SK-N-MC (cell line): ENCODE measurements at regions not wholly inside any gene's neighbourhood (a gene's known extent, or its start where the extent isn't known, plus 50 kb on each side); places are given as distances from the start of the nearest gene placed in this dataset.

Experiments used
- DNase-seq: peaks from one replicate; pipeline ENCODE4 v3.0.0-alpha.2; 2011; ENCODE audit warnings: low read depth, low spot score
- H3K27ac ChIP-seq: fragments of 200-600 bp; sonication (generic); 2 replicates; pipeline ENCODE4 v1.5.1; 2016; ENCODE audit warnings: mixed run types
- H3K36me3 ChIP-seq: fragments of 200-600 bp; sonication (generic); 2 replicates; pipeline ENCODE4 v1.6.1; 2017; ENCODE audit warnings: antibody characterized with exemption, low read length, mixed read lengths; ENCODE audit not compliant: insufficient read depth
- H3K4me3 ChIP-seq: fragments of 200-600 bp; sonication (generic); 2 replicates; pipeline ENCODE4 v1.5.1; 2016
- H3K9ac ChIP-seq: fragments of 200-600 bp; sonication (generic); 2 replicates; pipeline ENCODE4 v1.8.0; 2017; ENCODE audit warnings: mixed run types, mixed read lengths; ENCODE audit not compliant: insufficient read length
- H3K9me3 ChIP-seq: fragments of 200-600 bp; sonication (generic); 2 replicates; pipeline ENCODE4 v1.6.1; 2017; ENCODE audit warnings: low read depth, mild to moderate bottlenecking, antibody characterized with exemption, low read length, moderate library complexity, mixed read lengths
- EZH2 ChIP-seq: fragments of 200-600 bp; sonication (generic); IDR thresholded peaks from one replicate; pipeline ENCODE4 v1.6.1; 2017; ENCODE audit warnings: antibody characterized with exemption
- FOXP2 ChIP-seq: optimal IDR thresholded peaks from 2 replicates; pipeline ENCODE3; 2011; ENCODE audit warnings: mild to moderate bottlenecking, moderate library complexity; ENCODE audit not compliant: insufficient read depth; ENCODE audit errors: extremely low read length, control extremely low read depth
- POLR2AphosphoS5 ChIP-seq: IDR thresholded peaks from 2 replicates; pipeline ENCODE4 v1.6.1; 2012; ENCODE audit warnings: mild to moderate bottlenecking, low read depth, low read length, borderline replicate concordance

DNA sequence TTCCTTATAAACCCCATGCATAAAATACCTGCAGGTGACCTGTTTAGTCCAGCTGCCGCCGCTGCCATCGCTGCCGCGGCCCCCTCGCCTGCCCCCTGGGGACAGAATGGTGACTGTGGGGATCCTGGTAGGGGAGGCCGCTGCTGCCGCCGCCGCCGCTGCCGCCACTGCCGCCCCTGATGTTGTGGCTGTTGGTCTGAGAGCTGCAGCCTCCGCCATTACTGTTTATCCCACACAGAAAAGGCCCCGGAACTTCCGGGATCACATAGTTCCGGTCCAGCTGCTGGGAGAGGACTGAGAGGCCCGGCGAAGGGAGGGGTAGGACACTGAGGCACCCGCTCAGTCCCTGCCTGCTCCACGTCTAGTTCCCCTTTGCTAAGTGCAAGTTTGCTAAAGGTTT, 244.9 kb downstream of the C12orf50 start:
- Histone ChIP-seq H3K4me3 (no peak overlapping the region), H3K9ac (no peak overlapping the region), H3K9me3 (no peaks in the 10 kb centered on the region), H3K27ac (no peak overlapping the region), H3K36me3 (no peaks in the 10 kb centered on the region)
- DNase-seq, result no peak
- TF ChIP-seq EZH2 (no peak), FOXP2 (no peak), POLR2AphosphoS5 (no peak)

DNA sequence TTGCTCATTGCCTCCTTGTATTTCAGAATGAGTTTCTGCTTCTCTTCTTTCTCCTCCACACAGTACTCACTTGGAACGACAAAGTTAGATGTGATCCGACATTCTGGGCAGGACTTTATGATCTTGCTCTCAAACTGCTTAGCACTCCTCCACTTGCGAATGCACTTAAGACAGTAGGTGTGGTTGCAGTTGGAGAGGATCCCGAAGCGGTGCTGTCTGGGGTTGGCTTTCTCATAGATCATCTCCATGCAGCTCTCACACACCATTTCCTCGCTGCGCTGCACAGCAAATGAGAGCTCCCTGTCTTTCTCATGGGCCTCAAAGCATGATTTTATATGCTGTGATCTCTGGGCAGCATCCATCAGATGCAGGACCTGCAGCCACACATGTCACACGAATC, 245.7 kb downstream of the C12orf50 start:
- no peak overlapping the region for H3K4me3 ChIP-seq
- no peak overlapping the region for H3K9ac ChIP-seq
- no peaks in the 10 kb centered on the region for H3K9me3 ChIP-seq
- H3K27ac ChIP-seq, result no peak overlapping the region
- no peak for DNase-seq
- no peaks in the 10 kb centered on the region for H3K36me3 ChIP-seq
- TF ChIP-seq POLR2AphosphoS5, result no peak
- TF ChIP-seq FOXP2, result no peak
- TF ChIP-seq EZH2, result no peak

DNA sequence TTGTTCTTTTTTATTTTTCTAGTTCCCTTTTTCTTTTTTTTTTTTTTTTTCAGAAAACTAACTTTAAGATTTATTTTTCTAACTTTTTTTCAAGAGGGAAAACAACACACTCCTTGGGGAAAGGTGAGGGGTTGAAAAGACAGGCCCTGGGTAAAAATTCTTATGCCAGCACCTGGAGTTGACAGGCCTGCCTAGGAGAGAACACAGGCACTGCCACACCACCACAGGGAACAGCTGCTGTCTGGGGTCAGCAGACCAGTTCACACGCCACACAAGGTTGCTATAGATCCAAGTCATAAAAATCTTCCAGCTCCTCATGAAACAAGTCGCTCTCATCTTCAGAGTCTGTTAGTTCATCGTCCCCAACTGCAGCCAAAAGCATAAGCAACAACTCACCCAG, 246.4 kb downstream of the C12orf50 start:
- Histone ChIP-seq H3K27ac (no peak overlapping the region), H3K36me3 (no peaks in the 10 kb centered on the region), H3K4me3 (no peak overlapping the region), H3K9ac (no peak overlapping the region), H3K9me3 (no peaks in the 10 kb centered on the region)
- no peak for DNase-seq
- TF ChIP-seq EZH2 (no peak), FOXP2 (no peak), POLR2AphosphoS5 (no peak)

DNA sequence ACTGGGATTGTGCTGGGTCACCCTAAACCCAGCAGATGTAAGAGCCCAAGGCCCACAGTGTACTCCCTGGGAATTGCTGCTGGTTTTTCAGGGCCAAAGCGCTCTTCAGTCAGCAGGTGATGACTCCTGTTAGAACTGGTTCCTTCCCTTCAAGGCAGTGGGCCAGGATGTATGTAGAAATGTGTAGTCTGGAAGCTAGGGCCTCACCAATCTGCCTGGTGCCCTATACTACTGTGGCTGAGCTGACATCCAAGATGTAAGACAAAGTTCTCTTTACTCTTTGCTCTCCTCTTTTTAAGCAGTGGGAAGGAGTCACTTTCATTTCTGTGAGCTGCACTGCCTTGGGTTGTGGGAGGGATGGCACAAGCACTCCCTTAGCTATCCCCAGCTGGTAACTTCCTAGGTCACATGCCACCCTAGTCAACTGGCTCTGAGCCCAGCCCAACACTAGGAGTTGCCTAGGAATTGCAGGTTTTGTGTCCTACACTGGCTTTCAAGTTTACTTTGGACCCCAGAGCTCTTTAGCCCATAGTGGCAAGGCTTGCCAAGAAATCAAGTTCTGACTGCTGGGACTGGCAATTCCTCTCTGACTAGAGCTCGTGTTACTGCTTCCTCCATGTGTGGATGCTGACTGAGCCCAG, 249.2 kb downstream of the C12orf50 start:
- Histone ChIP-seq H3K27ac (no peak overlapping the region), H3K9ac (no peak overlapping the region), H3K9me3 (no peaks in the 10 kb centered on the region), H3K4me3 (no peak overlapping the region), H3K36me3 (no peaks in the 10 kb centered on the region)
- DNase-seq, result no peak
- TF ChIP-seq FOXP2, result no peak
- TF ChIP-seq POLR2AphosphoS5, result no peak
- no peak for TF ChIP-seq EZH2

DNA sequence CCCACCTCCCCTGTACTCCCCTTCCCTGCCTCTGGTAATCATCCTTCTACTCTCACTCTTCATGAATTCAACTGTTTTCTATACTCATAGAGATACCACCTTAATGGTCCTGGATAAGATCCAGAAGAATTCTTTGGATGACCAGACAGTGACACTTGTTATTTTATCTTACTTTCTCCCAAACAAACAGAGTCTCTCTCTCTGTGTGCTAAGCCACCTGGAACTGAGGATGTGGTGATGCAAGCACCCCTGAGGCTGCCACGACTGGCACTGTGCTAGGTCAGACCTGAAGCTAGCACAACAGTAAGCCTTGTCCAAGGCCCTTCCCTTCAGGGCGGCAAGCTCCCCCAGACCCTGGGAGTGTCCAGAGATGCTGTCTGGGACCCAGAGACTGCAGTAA, 250.2 kb downstream of the C12orf50 start:
- no peak overlapping the region for H3K27ac ChIP-seq
- no peak overlapping the region for H3K9ac ChIP-seq
- H3K9me3 ChIP-seq, result no peaks in the 10 kb centered on the region
- no peak for TF ChIP-seq FOXP2
- no peak for TF ChIP-seq EZH2
- no peak for TF ChIP-seq POLR2AphosphoS5
- H3K4me3 ChIP-seq, result no peak overlapping the region
- no peaks in the 10 kb centered on the region for H3K36me3 ChIP-seq
- no peak for DNase-seq

DNA sequence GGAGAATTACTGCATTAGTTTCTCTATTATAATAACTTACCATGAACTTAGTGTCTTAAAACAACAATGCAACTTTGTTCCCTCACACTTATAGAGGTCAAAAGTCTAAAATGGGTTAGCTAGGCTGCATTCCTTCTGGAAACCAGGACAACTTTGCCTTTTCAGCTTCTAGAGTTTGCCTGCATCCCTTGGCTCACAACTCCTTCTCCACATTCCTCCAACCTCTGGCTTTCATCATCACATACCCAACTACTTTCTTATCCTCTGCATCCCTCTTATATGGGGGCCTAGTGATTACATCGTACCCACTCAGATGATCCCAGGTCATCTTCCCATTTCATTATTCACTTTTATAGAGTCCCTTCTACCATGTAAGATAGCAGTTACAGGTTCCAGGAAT, 251.1 kb downstream of the C12orf50 start:
- H3K9me3 ChIP-seq, result no peaks in the 10 kb centered on the region
- no peak overlapping the region for H3K27ac ChIP-seq
- H3K36me3 ChIP-seq, result no peaks in the 10 kb centered on the region
- DNase-seq, result no peak
- TF ChIP-seq FOXP2, result no peak
- H3K4me3 ChIP-seq, result no peak overlapping the region
- H3K9ac ChIP-seq, result no peak overlapping the region

DNA sequence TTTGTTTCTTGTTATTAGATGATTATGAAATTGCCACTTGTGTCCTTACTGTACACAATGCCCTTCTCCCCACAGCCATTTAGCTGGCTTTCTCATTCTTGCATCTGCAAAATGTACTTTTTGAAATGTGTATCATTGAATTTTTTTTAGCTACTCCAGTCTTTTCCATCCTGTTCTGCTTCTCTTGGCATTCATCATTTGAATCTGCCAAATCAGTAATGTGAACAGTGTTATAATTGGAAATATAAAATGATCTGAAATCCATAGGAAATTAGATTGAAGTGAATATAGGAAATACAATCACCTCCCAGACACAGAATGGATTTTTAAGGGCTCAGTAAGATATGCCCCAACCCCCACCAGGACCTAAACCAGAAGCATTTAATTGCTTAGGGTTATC, 253.4 kb downstream of the C12orf50 start:
- H3K36me3 ChIP-seq, result no peaks in the 10 kb centered on the region
- no peak for DNase-seq
- no peaks in the 10 kb centered on the region for H3K9me3 ChIP-seq
- no peak for TF ChIP-seq FOXP2
- TF ChIP-seq POLR2AphosphoS5, result no peak
- no peak for TF ChIP-seq EZH2
- H3K4me3 ChIP-seq, result no peak overlapping the region
- H3K27ac ChIP-seq, result no peak overlapping the region
- no peak overlapping the region for H3K9ac ChIP-seq

DNA sequence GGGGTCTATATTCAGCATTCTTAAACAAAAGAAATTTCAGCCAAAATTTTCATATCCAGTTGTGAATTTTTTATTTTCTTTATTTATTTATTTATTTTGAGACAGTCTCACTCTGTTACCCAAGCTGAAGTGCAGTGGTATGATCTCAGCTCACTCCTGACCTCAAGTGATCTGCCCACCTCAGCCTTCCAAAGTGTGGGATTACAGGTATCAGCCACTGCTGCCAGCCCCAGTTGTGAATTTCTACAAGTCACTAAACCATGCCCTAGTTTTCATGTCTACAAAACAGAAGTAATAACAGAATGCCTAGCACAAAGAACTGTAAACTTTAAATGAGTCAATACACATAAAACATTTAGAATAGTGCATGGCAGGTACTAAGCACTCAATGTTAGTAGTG, 254.2 kb downstream of the C12orf50 start:
- DNase-seq, result no peak
- Histone ChIP-seq H3K4me3 (no peak overlapping the region), H3K27ac (no peak overlapping the region), H3K9me3 (no peaks in the 10 kb centered on the region), H3K9ac (no peak overlapping the region), H3K36me3 (no peaks in the 10 kb centered on the region)
- TF ChIP-seq EZH2, result no peak
- no peak for TF ChIP-seq POLR2AphosphoS5
- TF ChIP-seq FOXP2, result no peak

DNA sequence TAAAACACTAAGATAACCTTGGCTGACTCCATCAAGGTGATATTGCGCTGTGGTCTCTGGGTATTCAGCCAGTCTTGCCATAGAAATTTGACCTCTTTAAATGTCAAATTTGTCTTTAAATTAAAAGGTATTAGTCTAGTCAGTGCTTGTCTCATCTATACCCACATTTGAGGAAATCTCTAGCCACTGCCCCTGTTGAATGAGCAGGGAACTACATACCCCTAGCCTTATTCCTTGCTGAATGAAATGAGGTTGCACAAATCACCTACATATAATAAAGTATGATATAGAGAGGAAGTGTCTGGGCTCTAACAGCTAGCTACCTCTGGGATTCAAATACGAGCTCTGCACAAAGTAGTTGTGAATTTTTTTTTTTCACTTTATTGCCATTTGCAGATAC, 256.8 kb downstream of the C12orf50 start:
- DNase-seq, result no peak

More for the DNA sequence above, 256.8 kb downstream of the C12orf50 start:
- H3K9me3 ChIP-seq, result no peaks in the 10 kb centered on the region
- no peak overlapping the region for H3K27ac ChIP-seq
- no peak for TF ChIP-seq POLR2AphosphoS5
- no peak for TF ChIP-seq EZH2
- no peak for TF ChIP-seq FOXP2
- no peak overlapping the region for H3K9ac ChIP-seq
- no peak overlapping the region for H3K4me3 ChIP-seq
- no peaks in the 10 kb centered on the region for H3K36me3 ChIP-seq
